ENCODE measurements at regions not wholly inside any gene's neighbourhood (a gene's known extent, or its start where the extent isn't known, plus 50 kb on each side); places are given as distances from the start of the nearest gene placed in this dataset.

DNA sequence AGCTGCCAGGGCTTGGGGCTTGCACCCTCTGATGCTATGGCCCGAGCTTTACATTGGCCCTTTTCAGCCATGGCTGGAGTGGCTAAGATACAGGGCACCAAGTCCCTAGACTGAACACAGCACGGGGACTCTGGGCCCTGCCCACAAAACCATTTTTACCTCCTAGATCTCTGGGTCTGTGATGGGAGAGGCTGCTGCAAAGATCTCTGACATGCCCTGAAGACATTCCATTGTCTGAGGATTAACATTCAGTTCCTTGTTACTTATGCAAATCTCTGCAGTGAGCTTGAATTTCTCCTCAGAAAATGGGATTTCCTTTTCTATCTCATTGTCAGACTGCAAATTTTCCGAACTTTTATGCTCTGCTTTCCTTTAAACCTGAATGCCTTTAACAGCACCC is 337.0 kb upstream of the SMC2 start:
- no peak overlapping the region for H4K5ac ChIP-seq (ENCODE audit: insufficient read length, low read depth, low read length)
- no peak overlapping the region for H3K4me3 ChIP-seq (ENCODE audit: extremely low read depth in 1 of 4, insufficient read depth in 2 of 4, low read depth in 3 of 4, low read length in 4 of 4)
- H3K9ac ChIP-seq (replicated peaks in 1 of 4; ENCODE audit: extremely low read depth in 1 of 4, low read depth in 3 of 4, low read length in 3 of 4): no peak overlapping the region
- H3K9me3 ChIP-seq (ENCODE audit: insufficient read depth in 2 of 2, low read depth in 1 of 2, low read length in 1 of 2): 0 out of 4 replicates have a peak, but pooled peaks cover 0 to 3% of the 10 kb centered on the region in 2 experiments
- no peak for FAIRE-seq
- no peak overlapping the region for H4K8ac ChIP-seq (ENCODE audit: extremely low read depth, insufficient read depth, low read length)
- H2BK15ac ChIP-seq (ENCODE audit: low read length): no peak overlapping the region
- no peak overlapping the region for H3K27ac ChIP-seq (ENCODE audit: low read depth, low read length)
- no peak overlapping the region for H2BK20ac ChIP-seq (ENCODE audit: low read length)
- no peaks in the 10 kb centered on the region for H3K79me1 ChIP-seq (ENCODE audit: low read depth, low read length)
- no peak overlapping the region for H3K4ac ChIP-seq (replicated peaks; ENCODE audit: insufficient read length, low read depth, low read length)
- no peak overlapping the region for H2BK5ac ChIP-seq (ENCODE audit: low read depth, low read length)
- H4K91ac ChIP-seq (replicated peaks; ENCODE audit: insufficient read length, low read length): no peak overlapping the region
- H3K79me2 ChIP-seq (ENCODE audit: control insufficient read depth in 1 of 2, insufficient read depth in 2 of 2, low read length in 2 of 2): no peaks in the 10 kb centered on the region
- WGBS, 2 experiments (ENCODE audit: extremely low coverage in 1 of 2, insufficient coverage in 1 of 2, insufficient read length in 1 of 2, insufficient replicate concordance in 2 of 2, low coverage in 1 of 2, low lambda C conversion rate in 2 of 2, missing lambda C conversion rate in 1 of 2): 88% methylated on average over 3 of the region's 3 CpGs; no CpG with 5 or more reads in 1 of the 2 experiments
- H3K36me3 ChIP-seq (ENCODE audit: control insufficient read depth in 2 of 4, insufficient read depth in 4 of 4, low read length in 3 of 4): no peaks in the 10 kb centered on the region
- H3K18ac ChIP-seq (ENCODE audit: extremely low read depth, low read length): no peak overlapping the region
- no peak overlapping the region for H3K23ac ChIP-seq (ENCODE audit: insufficient read length)
- no peak overlapping the region for H3K4me2 ChIP-seq (ENCODE audit: insufficient read depth in 1 of 2, low read depth in 2 of 2, low read length in 2 of 2)
- no peak overlapping the region for H2BK12ac ChIP-seq (ENCODE audit: low read depth, low read length)
- POLR2A ChIA-PET (ENCODE audit: partially characterized antibody): no interaction called here
- no peak overlapping the region for H2AK5ac ChIP-seq (ENCODE audit: low read depth, low read length)
- no peak overlapping the region for H3K14ac ChIP-seq (ENCODE audit: insufficient read length)
- H2BK120ac ChIP-seq (replicated peaks; ENCODE audit: low read depth, low read length): no peak overlapping the region
- H3K27me3 ChIP-seq (replicated peaks in 1 of 4; ENCODE audit: control insufficient read depth in 3 of 4, extremely low read depth in 1 of 4, insufficient read depth in 3 of 4, low read length in 3 of 4): no peaks in the 10 kb centered on the region
- no peak for DNase-seq (ENCODE audit: low read depth in 1 of 2, low spot score in 2 of 2)
- CTCF ChIA-PET (ENCODE audit: partially characterized antibody): no interaction called here
- H4K20me1 ChIP-seq (replicated peaks in 1 of 2; ENCODE audit: control insufficient read depth in 1 of 2, insufficient read depth in 2 of 2, low read length in 2 of 2): no peaks in the 10 kb centered on the region
- H3K4me1 ChIP-seq (replicated peaks in 1 of 4; ENCODE audit: control insufficient read depth in 3 of 4, insufficient read depth in 4 of 4, low read length in 3 of 4): peaks cover 0 to 3% (median 0%) of the 10 kb centered on the region in 4 experiments; a peak in 2 of 7 replicates
- no peaks in the 10 kb centered on the region for H3K23me2 ChIP-seq (ENCODE audit: low read depth, low read length)
- H3K56ac ChIP-seq (replicated peaks; ENCODE audit: insufficient read length, low read depth, low read length): no peak overlapping the region
- TF ChIP-seq CHD2 (IDR thresholded peaks at IDR 0.05; ENCODE audit: low read length): no peak
- no peak for TF ChIP-seq BACH1 (IDR thresholded peaks at IDR 0.05; ENCODE audit: low read length)
- peak overlapping the region; percentile 18 for H2AFZ ChIP-seq (ENCODE audit: low read length)
